IMR-90 (cell line): ENCODE measurements at regions not wholly inside any gene's neighbourhood (a gene's known extent, or its start where the extent isn't known, plus 50 kb on each side); places are given as distances from the start of the nearest gene placed in this dataset.

ENCODE experiments used
- ATAC-seq: fragments of 200-7000 bp; cut with Tn5 transposase; 2 replicates; pipeline ENCODE4 v1.9.1; 2020; ENCODE audit warnings: low read depth, mild to moderate bottlenecking, moderate library complexity
- BruUV-seq: library from RNA; stranded (reverse); fragments of 400-500 nt; replicated peaks from 2 replicates; lab custom pipeline; 2021; lab: Mats Ljungman, UMichigan
- CTCF ChIA-PET: fragments of 300-600 bp; formaldehyde crosslinking; extraction: SDS; loops from one replicate; lab custom pipeline; 2021; ENCODE audit warnings: antibody characterized with exemption; lab: Yijun Ruan, JAX
- POLR2A ChIA-PET: fragments of 300-600 bp; sonication (Branson Sonifier 250); formaldehyde crosslinking; loops from one replicate; lab custom pipeline; 2022; ENCODE audit warnings: antibody characterized with exemption; ENCODE audit not compliant: unreplicated experiment; lab: Charles Lee
- DNase-seq: peaks from one replicate; pipeline ENCODE4 v3.0.0; 2013
- H2AFZ ChIP-seq: replicated peaks from 2 replicates; pipeline ENCODE3; 2013; ENCODE audit warnings: low read length, mild to moderate bottlenecking; ENCODE audit not compliant: poor library complexity
- H2AK5ac ChIP-seq: 2 replicates; pipeline ENCODE4 v1.6.1; 2013; ENCODE audit warnings: low read depth, low read length, inconsistent platforms
- H2AK9ac ChIP-seq: replicated peaks from 2 replicates; pipeline ENCODE3; 2013; ENCODE audit warnings: mild to moderate bottlenecking, low read depth, low read length, moderate library complexity; ENCODE audit not compliant: poor library complexity
- H2BK120ac ChIP-seq: 2 replicates; pipeline ENCODE4 v1.6.1; 2013; ENCODE audit warnings: low read depth, low read length, inconsistent platforms
- H2BK15ac ChIP-seq: 3 replicates; pipeline ENCODE4 v1.6.1; 2013; ENCODE audit warnings: low read depth, low read length, inconsistent platforms
- H2BK20ac ChIP-seq: 2 replicates; pipeline ENCODE4 v1.6.1; 2013; ENCODE audit warnings: low read depth, mild to moderate bottlenecking, inconsistent platforms, low read length, moderate library complexity
- H2BK5ac ChIP-seq: 2 replicates; pipeline ENCODE4 v1.6.1; 2013; ENCODE audit warnings: mild to moderate bottlenecking, low read depth, low read length, inconsistent platforms; ENCODE audit not compliant: poor library complexity, severe bottlenecking
- H3K14ac ChIP-seq: replicated peaks from 2 replicates; pipeline ENCODE4 v1.6.1; 2013; ENCODE audit warnings: low read depth, low read length, inconsistent platforms
- H3K18ac ChIP-seq: 2 replicates; pipeline ENCODE4 v1.6.1; 2013; ENCODE audit warnings: low read depth, low read length, control low read depth
- H3K23ac ChIP-seq: 2 replicates; pipeline ENCODE4 v1.6.1; 2013; ENCODE audit warnings: low read depth, low read length, inconsistent platforms
- H3K27ac ChIP-seq: 2 replicates; pipeline ENCODE4 v1.5.1; 2013; ENCODE audit warnings: mild to moderate bottlenecking, control low read depth, low read length; ENCODE audit not compliant: insufficient read depth
- H3K27me3 ChIP-seq: 2 replicates; pipeline ENCODE4 v1.6.1; 2013; ENCODE audit warnings: low read length; ENCODE audit not compliant: control insufficient read depth, insufficient read depth
- H3K36me3 ChIP-seq: 2 replicates; pipeline ENCODE4 v1.6.1; 2013; ENCODE audit warnings: low read length, mixed read lengths; ENCODE audit not compliant: control insufficient read depth, insufficient read depth
- H3K4ac ChIP-seq: 2 replicates; pipeline ENCODE4 v1.6.1; 2013; ENCODE audit warnings: low read depth, low read length, inconsistent platforms
- H3K4me1 ChIP-seq: 2 replicates; pipeline ENCODE4 v1.6.1; 2013; ENCODE audit warnings: low read length, mixed read lengths; ENCODE audit not compliant: control insufficient read depth, insufficient read depth
- H3K4me2 ChIP-seq: 2 replicates; pipeline ENCODE4 v1.6.1; 2013; ENCODE audit warnings: low read depth, mild to moderate bottlenecking, control low read depth, low read length, moderate library complexity
- H3K4me3 ChIP-seq: 2 replicates; pipeline ENCODE4 v1.5.1; 2013; ENCODE audit warnings: low read depth, mild to moderate bottlenecking, control low read depth, low read length, moderate library complexity; ENCODE audit not compliant: insufficient read depth
- H3K56ac ChIP-seq: 2 replicates; pipeline ENCODE4 v1.6.1; 2013; ENCODE audit warnings: low read length, inconsistent platforms; ENCODE audit not compliant: insufficient read depth; ENCODE audit errors: extremely low read depth
- H3K79me1 ChIP-seq, 2 experiments: 2 replicates each; pipeline ENCODE4 v1.6.1; 2013; ENCODE audit warnings: low read length in 2 of 2, inconsistent platforms in 1 of 2, low read depth in 1 of 2
- H3K9ac ChIP-seq: 2 replicates; pipeline ENCODE4 v1.6.1; 2013; ENCODE audit warnings: low read depth, low read length, control low read depth
- H3K9me1 ChIP-seq: 2 replicates; pipeline ENCODE4 v1.6.1; 2013; ENCODE audit warnings: low read length, inconsistent platforms; ENCODE audit not compliant: insufficient read depth
- H3K9me3 ChIP-seq: 2 replicates; pipeline ENCODE4 v1.6.1; 2013; ENCODE audit warnings: low read length; ENCODE audit not compliant: control insufficient read depth, insufficient read depth
- H4K20me1 ChIP-seq: 2 replicates; pipeline ENCODE4 v1.6.1; 2013; ENCODE audit warnings: low read length, inconsistent platforms; ENCODE audit not compliant: insufficient read depth
- H4K5ac ChIP-seq: 2 replicates; pipeline ENCODE4 v1.6.1; 2013; ENCODE audit warnings: mild to moderate bottlenecking, low read depth, low read length, control low read depth
- H4K8ac ChIP-seq, 2 experiments: 2 replicates each; pipeline ENCODE4 v1.6.1; 2013; ENCODE audit warnings: low read depth in 2 of 2, low read length in 2 of 2, control low read depth in 1 of 2, inconsistent platforms in 1 of 2
- H4K91ac ChIP-seq: 2 replicates; pipeline ENCODE4 v1.6.1; 2013; ENCODE audit warnings: low read depth, low read length, inconsistent platforms; ENCODE audit not compliant: insufficient read depth
- MAFK ChIP-seq: IDR thresholded peaks from 2 replicates; pipeline ENCODE4 v1.6.1; 2012; ENCODE audit warnings: low read depth, low read length, improper control_type of control experiment
- SMC3 ChIP-seq: fragments of 150-350 bp; IDR thresholded peaks from 2 replicates; pipeline ENCODE4 v1.6.1; 2016; ENCODE audit warnings: low read depth, mild to moderate bottlenecking, antibody characterized with exemption, low read length, moderate library complexity
- WGBS, 2 experiments: methylation state at CpG; one replicate each; pipeline versions ENCODE4 v1.1.5 to v1.1.7; 2013; ENCODE audit warnings: missing lambda C conversion rate in 2 of 2; ENCODE audit not compliant: insufficient read length in 1 of 2; ENCODE audit errors: extremely low coverage in 2 of 2; 5-methylcytosine and 5-hydroxymethylcytosine counted together
- dilution Hi-C: fragments of 300-500 bp; cut with HindIII; formaldehyde crosslinking; loops from one replicate; pipeline ENCODE4 v1.14.3; 2018; ENCODE audit warnings: low sequenced_read_pairs; ENCODE audit not compliant: unreplicated experiment
- in situ Hi-C: fragments of 300-500 bp; cut with MboI; formaldehyde crosslinking; loops from 3 replicates; pipeline ENCODE4 v1.14.3; 2019; ENCODE audit warnings: low sequenced_read_pairs, inconsistent platforms, mixed read lengths
- intact Hi-C: fragments of 100-400 bp; cut with micrococcal nuclease; formaldehyde crosslinking; loops from 2 replicates; pipeline ENCODE4 v1.10.0; 2022

GRCh38 chr16:60274431-60275019, 1540.4 kb upstream of the GOT2 start:
- Histone ChIP-seq H3K4me3 (no peak overlapping the region), H2AK5ac (no peak overlapping the region), H3K4me1 (no peaks in the 10 kb centered on the region), H3K18ac (no peak overlapping the region), H3K4ac (no peak overlapping the region), H2BK20ac (no peak overlapping the region), H3K9ac (no peak overlapping the region), H4K5ac (no peak overlapping the region), H3K4me2 (no peak overlapping the region), H3K27ac (no peak overlapping the region), H4K8ac (no peak overlapping the region), H2AFZ (no peak overlapping the region), H3K56ac (no peak overlapping the region), H2AK9ac (no peak overlapping the region), H3K9me1 (no peaks in the 10 kb centered on the region), H2BK5ac (no peak overlapping the region), H3K27me3 (no peaks in the 10 kb centered on the region), H3K14ac (no peak overlapping the region), H4K20me1 (no peaks in the 10 kb centered on the region), H3K79me1 (no peaks in the 10 kb centered on the region), H3K23ac (no peak overlapping the region), H2BK120ac (no peak overlapping the region), H3K36me3 (no peaks in the 10 kb centered on the region), H4K91ac (no peak overlapping the region), H3K9me3 (no peaks in the 10 kb centered on the region; the same call in 1 of the 2 replicates), H2BK15ac (no peak overlapping the region)
- intact Hi-C loops (no loop called here), dilution Hi-C loops (no loop called here), in situ Hi-C loops (no loop called here)
- no TSS peak for BruUV-seq
- CTCF ChIA-PET = no interaction called here
- DNase-seq (no peak), ATAC-seq (no peak)
- WGBS, 2 experiments = no CpG with 5 or more reads among the region's 2 CpGs
- POLR2A ChIA-PET = no interaction called here
- TF ChIP-seq SMC3 (no peak), MAFK (peak; percentile 78)
